GM19455 (cell line): ENCODE measurements at regions not wholly inside any gene's neighbourhood (a gene's known extent, or its start where the extent isn't known, plus 50 kb on each side); places are given as distances from the start of the nearest gene placed in this dataset.
"Not testable (repeated sequence)": the region's sequence is repeated elsewhere in the genome, so short reads cannot be mapped to it uniquely, and the experiment has no call there.

Source experiments
- ATAC-seq: cut with Tn5 transposase; IDR thresholded peaks from one replicate; pipeline ENCODE4 v1.9.1; 2021; ENCODE audit not compliant: unreplicated experiment

GRCh38 chr1:99496067-99496466, 149.8 kb upstream of the PALMD start:
- no peak for ATAC-seq

- no peak for ATAC-seq
Measured at GRCh38 chr1:99497690-99498089, 148.2 kb upstream of the PALMD start.

DNA sequence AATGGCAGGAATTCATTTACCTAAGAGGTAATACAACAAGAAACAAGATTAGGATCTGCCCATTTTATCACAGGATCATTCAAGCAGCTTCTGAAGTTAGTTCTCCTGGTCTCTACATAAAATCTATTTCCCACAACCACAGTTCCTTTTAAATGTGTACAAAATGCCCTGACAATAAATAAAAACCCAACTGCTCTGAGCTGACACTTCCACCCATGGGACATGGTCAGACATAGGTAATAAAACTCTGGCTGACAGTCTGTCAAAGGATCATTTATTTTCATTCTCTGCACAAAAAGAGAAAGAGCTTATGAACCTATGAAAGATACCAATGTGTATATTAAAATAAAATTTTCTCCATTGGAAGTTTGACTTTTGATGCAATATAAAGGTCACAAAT, 145.4 kb upstream of the PALMD start:
- ATAC-seq: no peak

- ATAC-seq: no peak
Measured at GRCh38 chr1:99501871-99502270, 144.0 kb upstream of the PALMD start.

DNA sequence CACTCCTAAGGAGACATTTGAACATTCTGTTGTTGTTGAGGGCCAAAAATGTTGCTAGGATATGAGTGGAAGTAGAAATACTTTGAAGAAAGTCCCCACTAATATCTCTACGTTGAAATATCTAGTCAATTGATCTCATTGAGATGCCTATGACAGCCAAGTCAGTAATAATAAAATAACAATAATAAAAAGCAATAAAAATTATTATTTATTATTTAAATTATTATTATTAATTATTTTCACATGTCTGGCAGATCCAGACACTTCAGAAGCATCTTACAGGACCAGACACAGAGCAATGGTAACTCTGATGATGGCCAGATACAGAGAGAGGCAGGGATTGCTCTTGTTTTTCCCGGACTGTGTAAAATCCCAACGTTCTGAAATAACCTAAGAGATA, 143.5 kb upstream of the PALMD start:
- no peak for ATAC-seq

GRCh38 chr1:99503276-99503747, 142.6 kb upstream of the PALMD start:
- no peak for ATAC-seq

GRCh38 chr1:99504287-99504686, 141.6 kb upstream of the PALMD start:
- no peak for ATAC-seq

- ATAC-seq: no peak
Measured at GRCh38 chr1:99506631-99507030, 139.3 kb upstream of the PALMD start.

DNA sequence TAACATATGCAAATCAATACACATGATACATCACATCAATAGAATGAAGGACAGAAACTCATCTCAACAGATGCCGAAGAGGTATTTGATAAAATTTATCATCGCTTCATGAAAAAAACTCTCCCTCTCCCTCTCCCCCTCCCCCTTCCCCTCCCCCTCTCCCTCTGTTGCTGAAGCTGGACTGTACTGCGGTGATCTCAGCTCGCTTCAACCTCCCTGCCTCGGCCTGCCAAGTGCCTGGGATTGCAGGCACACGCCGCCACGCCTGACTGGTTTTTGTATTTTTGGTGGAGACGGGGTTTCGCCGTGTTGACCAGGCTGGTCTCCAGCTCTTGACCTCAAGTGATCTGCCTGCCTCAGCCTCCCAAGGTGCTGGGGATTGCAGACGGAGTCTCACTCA, 138.5 kb upstream of the PALMD start:
- ATAC-seq: not testable (repeated sequence)

DNA sequence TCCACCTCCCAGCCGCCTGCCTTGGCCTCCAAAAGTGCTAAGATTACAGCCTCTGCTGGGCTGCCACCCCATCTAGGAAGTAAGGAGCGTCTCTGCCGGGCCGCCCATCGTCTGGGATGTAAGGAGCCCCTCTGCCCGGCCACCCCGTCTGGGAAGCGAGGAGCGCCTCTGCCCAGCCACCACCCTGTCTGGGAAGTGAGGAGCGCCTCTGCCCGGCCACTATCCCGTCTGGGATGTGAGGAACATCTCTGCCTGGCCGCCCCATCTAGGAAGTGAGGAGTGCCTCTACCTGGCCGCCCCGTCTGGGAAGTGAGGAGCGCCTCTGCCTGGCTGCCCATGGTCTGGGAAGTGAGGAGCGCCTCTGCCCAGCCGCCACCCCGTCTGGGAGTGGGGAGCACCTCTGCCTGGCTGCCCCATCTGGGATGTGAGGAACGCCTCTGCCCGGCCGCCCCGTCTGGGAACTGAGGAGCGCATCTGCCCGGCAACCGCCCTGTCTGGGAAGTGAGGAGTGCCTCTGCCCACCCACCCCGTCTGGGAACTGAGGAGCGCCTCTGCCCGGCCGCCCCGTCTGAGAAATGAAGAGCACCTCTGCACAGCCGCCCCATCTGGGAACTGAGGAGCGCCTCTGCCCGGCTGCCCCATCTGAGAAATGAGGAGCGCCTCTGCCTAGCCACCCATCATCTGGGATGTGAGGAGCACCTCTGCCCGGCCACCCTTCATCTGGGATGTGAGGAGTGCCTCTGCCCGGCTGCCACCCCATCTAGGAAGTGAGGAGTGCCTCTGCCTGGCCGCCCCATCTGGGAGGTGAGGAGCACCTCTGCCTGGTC, 137.8 kb upstream of the PALMD start:
- no peak for ATAC-seq

GRCh38 chr1:99508733-99509445, 137.0 kb upstream of the PALMD start:
- ATAC-seq: not testable (repeated sequence)

DNA sequence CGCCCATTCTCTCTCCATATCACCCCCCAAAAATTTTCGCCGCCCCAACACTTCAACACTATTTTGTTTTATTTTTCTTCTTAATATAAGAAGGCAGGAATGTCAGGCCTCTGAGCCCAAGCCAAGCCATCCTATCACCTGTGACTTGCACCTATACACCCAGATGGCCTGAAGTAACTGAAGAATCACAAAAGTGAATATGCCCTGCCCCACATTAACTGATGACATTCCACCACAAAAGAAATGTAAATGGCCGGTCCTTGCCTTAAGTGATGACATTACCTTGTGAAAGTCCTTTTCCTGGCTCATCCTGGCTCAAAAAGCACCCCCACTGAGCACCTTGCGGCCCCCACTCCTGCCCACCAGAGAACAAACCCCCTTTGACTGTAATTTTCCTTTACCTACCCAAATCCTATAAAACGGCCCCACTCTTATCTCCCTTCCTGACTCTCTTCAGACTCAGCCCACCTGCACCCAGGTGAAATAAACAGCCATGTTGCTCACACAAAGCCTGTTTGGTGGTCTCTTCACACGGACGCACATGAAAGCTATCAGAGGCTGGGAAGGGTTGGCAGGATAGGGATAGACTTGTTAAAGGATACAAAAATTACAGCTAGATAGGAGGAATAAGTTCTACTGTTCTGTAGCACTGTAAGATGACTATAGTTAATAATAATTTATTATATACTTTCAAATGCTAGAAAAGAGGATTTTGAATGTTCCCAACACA, 130.9 kb upstream of the PALMD start:
- ATAC-seq: not testable (repeated sequence)

- no peak for ATAC-seq
Measured at GRCh38 chr1:99516141-99516540, 129.8 kb upstream of the PALMD start.

GRCh38 chr1:99520121-99520520, 125.8 kb upstream of the PALMD start:
- ATAC-seq: no peak

GRCh38 chr1:99525331-99525730, 120.6 kb upstream of the PALMD start:
- no peak for ATAC-seq

GRCh38 chr1:99527078-99527477, 118.8 kb upstream of the PALMD start:
- ATAC-seq: no peak

GRCh38 chr1:99527545-99527944, 118.4 kb upstream of the PALMD start:
- no peak for ATAC-seq

DNA sequence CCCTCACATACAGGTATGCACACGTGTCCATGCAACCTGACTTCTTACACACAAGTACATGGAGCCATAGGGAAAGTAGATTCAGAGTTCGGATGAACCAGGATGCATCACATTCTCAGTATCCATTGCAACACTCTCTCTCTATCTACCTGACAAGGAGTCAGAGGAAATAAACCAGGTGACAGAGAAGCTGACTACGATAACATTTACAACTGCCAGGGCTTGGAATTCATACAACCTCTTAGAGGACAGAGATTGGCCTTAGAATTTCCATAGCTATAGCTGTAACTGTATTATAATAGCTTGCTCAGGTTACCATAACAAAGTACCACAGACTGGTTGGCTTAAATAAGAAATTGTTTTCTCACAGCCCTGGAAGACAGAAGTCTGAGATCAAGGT, 116.9 kb upstream of the PALMD start:
- ATAC-seq: no peak

- ATAC-seq: no peak
Measured at GRCh38 chr1:99531578-99532275, 114.2 kb upstream of the PALMD start.

GRCh38 chr1:99532276-99532580, 113.7 kb upstream of the PALMD start:
- no peak for ATAC-seq
